PC-3 (cell line): ENCODE measurements at regions not wholly inside any gene's neighbourhood (a gene's known extent, or its start where the extent isn't known, plus 50 kb on each side); places are given as distances from the start of the nearest gene placed in this dataset.

Experiments used
- CTCF ChIP-seq: fragments of 300-600 bp; sonication (generic); conservative IDR thresholded peaks from 2 replicates; pipeline ENCODE4 v1.5.1; 2017; ENCODE audit warnings: antibody characterized with exemption, low read depth, mild to moderate bottlenecking, low read length
- EZH2 ChIP-seq: fragments of 300-600 bp; sonication (generic); IDR thresholded peaks from one replicate; pipeline ENCODE4 v1.6.1; 2017; ENCODE audit warnings: antibody characterized with exemption, mild to moderate bottlenecking, low read length; ENCODE audit not compliant: unreplicated experiment

- TF ChIP-seq EZH2 (no peak), CTCF (no peak)
These were observed 207.7 kb upstream of the ATP11B start for GRCh38 chr3:182585532-182586150.
